CD4-positive, alpha-beta T cell treated with Interferon gamma for 1 hour (primary cell): ENCODE measurements at regions not wholly inside any gene's neighbourhood (a gene's known extent, or its start where the extent isn't known, plus 50 kb on each side); places are given as distances from the start of the nearest gene placed in this dataset.

Experiments
- DNase-seq: peaks from one replicate; pipeline ENCODE4 v3.0.0-alpha.2; 2020

DNA sequence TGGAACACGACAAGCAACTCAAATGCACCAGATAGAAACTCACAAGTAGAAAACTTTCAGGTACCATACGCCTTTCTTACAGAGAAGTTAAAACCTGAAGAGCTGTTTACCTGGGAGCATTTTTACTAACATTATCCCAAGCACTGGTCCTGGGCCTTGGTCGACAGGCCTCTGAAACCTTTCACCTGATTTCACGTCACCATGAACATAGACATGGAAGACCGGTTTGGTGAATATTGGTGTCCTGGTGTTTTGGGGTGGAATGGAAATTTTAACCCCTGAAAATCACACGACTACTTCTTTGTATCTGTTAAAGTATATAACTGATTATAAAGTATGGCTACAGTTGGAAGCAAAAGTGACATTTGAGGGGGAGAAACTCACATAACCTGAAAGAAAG, 176.6 kb upstream of the ARGLU1 start:
- no peak for DNase-seq

DNA sequence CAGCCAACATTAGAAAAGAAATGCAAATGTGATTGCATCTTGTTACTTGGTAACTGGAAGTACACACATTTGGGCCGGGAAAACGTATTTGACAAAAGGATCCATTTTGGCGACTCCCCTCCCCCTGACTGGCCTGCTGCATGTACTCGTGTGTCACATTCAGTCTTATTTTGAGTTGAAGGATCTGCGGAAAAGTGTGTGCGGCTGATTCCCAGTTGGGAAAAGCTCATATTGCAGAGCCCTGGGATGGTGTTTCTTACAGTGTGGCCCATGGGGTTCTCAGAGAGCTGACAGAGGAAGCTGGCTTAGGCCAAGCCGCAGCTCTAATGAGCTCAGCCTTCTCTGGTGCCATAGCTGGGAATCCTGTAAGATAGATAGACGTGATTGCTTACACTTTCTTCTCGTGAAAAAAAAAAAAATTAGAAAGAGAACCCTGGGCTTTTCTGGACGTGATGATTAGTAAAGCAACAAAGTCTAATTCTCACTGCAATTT, 170.3 kb upstream of the ARGLU1 start:
- DNase-seq = no peak

- no peak for DNase-seq
These were observed 169.0 kb upstream of the ARGLU1 start for GRCh38 chr13:106736941-106737340.

- no peak for DNase-seq
These were observed 166.3 kb upstream of the ARGLU1 start for GRCh38 chr13:106734198-106734597.

GRCh38 chr13:106723036-106723435, 155.1 kb upstream of the ARGLU1 start:
- no peak for DNase-seq

DNA sequence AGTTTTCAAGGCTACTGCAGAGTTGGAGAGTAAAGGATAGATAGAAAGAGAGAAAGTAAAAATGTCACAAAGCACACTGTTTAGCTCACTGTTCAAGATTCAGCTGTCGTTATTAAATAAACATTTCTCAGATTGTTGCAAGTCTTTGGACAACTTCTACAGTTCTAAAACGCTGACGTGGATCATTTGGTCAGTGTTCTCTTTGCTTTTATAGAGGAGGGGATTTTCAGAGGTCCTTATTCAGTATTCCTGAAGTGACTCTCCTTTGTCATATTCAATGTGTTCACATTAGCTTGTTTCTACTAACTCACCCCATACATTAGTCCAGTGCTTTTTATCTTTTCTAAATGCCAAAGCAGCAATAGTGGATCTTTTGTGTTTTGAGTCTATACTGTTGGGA, 154.7 kb upstream of the ARGLU1 start:
- DNase-seq = no peak

GRCh38 chr13:106721599-106721998, 153.7 kb upstream of the ARGLU1 start:
- no peak for DNase-seq

DNA sequence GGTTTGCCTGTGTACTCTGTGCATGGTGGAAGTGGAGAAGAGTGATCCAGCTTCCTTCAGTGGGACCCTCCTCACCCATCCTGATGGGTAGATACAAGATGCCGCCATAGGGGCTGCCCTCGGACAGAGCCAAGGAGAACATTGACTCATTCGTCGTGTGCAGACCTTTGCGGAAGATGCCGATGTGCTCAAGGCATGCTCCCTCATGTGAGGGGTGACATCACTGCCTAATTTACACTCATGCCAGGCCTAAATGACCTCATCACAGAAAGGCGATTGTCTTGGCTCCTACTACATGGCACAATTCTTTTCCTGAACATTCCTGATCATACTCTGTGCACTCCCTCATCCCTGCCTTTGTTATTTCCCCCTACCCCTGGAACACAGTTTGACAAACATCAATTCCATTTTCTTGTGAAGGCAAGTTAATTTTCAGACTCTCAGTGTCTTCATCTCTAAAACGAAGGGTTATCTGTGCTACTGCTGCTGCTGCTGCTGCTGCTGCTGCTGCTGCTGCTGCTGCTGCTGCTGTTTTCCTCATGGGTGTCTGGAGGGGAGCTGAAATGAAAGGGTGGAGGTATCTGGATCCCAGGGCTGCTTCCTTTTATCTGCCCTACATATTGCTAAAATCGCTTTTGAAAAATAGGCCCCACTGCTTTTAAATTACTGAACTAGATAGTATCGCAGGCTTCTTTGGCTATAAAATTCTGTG, 146.5 kb upstream of the ARGLU1 start:
- DNase-seq = no peak

DNA sequence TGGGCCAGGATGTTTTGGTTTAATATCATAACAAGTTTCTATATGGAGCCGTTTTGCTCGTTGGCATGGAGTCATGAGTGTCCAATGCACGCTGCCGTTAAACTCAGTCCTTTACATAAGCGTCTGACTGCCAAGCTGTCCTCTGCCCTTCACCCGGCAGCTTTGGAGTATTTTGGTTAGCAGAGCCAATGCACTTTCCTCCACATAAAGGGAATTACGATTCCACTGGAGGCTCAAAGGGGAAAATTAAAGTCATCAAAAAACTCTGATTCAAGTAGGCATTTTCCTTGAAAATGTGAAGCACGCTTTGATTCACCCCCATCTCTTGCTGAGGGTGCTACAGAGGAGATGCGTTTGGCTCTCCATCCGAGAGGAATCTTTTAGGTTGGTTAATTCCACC, 144.4 kb upstream of the ARGLU1 start:
- DNase-seq = no peak

DNA sequence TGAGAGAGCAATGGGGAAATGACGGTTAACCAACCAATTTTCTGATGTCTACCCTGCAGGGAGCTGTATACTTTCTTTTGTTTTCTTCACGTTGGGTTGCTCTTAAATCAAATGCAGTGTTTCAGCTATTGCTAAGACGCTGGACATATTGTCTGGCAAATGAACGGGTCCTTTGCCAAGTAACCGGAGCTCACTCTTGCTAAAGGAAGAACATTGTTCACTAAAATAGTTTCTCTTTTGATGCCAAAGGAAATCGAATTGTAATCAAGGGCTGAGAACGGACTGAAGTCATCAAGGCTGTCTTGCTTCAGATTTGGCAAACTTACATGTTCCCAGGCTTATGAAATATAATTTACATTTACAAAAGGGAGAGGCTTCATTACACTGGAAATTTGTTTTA, 142.3 kb upstream of the ARGLU1 start:
- no peak for DNase-seq

- no peak for DNase-seq
These were observed 141.6 kb upstream of the ARGLU1 start for GRCh38 chr13:106709522-106709921.

DNA sequence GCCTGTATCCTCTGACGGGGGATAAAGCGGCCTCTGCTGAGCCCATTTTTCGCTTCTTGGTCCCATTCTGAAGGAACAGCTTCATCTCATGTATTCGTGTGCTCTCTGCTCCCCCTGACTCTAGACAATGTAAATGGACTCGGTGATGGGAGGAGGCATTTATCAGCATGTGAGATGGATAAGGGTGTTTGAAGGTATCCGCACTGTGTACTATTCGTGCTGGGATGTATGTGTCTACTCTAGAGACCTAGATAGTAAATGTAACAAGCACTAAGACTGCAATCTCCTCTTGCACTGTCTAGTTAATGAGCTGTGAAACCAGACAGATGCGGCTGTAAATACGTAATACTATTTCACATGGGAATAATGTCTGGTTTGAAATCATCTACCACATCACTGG, 134.6 kb upstream of the ARGLU1 start:
- DNase-seq = no peak

GRCh38 chr13:106701771-106702341, 133.9 kb upstream of the ARGLU1 start:
- DNase-seq = no peak

- no peak for DNase-seq
These were observed 132.5 kb upstream of the ARGLU1 start for GRCh38 chr13:106700439-106700838.

- no peak for DNase-seq
These were observed 132.1 kb upstream of the ARGLU1 start for GRCh38 chr13:106700007-106700406.

- no peak for DNase-seq
These were observed 131.4 kb upstream of the ARGLU1 start for GRCh38 chr13:106699311-106699710.

DNA sequence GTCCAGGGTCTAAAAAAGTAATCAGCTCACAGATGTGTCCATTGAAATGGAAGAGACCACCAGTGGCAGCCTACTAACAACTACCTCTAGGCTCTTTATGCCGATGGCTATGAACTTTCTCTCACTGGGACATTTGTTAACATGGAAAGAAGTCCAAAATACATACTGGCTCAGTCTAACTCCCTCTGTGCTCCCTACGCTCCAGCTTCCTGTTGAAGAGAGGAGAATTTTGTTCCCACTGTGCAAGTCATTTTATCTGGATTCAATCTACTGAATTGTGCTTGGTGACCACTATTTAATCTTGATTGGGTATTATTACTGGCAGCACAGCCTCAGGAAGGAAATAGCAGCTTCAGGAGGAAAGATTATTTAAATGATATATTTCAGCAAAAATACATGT, 128.8 kb upstream of the ARGLU1 start:
- DNase-seq = no peak

DNA sequence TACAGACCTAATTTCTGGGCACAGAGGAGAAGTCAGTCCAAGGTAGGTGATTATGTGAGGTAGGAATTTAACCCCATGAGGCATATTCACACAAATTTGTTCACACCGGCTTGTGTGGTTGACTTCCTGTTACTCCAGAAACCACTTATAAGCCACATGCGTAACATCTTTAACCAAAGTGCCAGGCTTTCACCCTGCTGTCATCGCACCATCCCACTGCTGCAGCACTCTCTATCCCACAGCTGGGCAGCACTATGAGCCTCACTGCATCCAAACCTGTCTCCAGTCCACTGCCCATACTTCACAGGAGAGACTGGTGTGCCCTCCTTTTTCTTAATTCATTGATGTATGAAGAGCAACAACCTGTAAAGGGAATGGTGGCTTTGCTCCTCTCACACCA, 128.2 kb upstream of the ARGLU1 start:
- no peak for DNase-seq

DNA sequence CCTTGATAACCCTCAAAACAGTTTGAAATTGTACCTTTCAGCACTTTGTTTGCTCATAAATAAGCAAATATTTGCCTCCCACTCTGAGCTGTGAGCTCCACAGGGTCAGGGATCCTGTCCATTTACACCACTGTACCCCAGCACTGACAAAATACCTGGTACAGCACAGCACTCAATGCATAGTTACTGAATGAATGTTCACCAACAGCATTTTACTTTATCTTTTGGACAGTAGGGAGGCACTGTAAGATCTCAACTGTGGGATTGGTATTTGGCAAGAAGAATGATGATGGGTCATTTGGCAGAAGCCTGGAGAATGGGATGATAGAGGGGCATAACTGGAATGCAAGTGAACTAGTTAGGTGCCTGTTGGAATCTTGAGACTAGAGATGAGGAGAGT, 127.2 kb upstream of the ARGLU1 start:
- no peak for DNase-seq

- DNase-seq = no peak
These were observed 123.9 kb upstream of the ARGLU1 start for GRCh38 chr13:106691861-106692260.

- DNase-seq = no peak
These were observed 123.4 kb upstream of the ARGLU1 start for GRCh38 chr13:106691341-106691740.

- DNase-seq = no peak
These were observed 122.8 kb upstream of the ARGLU1 start for GRCh38 chr13:106690779-106691178.

- no peak for DNase-seq
These were observed 122.0 kb upstream of the ARGLU1 start for GRCh38 chr13:106689906-106690305.

GRCh38 chr13:106688940-106689339, 121.0 kb upstream of the ARGLU1 start:
- DNase-seq = no peak

DNA sequence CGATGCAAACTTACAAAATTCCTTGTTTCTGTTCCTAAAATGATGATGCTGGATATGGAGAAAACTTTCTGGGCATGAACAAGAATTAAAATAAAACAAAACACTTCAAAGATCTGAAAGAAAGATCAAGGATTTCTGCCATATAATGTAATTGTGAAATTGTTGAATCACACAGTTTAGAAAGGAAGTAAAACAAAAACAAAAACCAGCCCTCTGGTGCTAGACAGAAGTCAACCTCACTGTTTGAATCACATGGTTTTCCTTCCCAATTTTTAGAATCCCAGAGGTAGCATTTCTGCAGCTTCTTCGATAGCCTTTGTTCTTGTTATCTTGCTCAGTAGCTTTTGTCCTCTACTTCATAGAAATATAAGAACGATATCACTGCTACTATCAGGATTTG, 118.2 kb upstream of the ARGLU1 start:
- no peak for DNase-seq
